Hepatocyte (in vitro differentiated cells): ENCODE measurements at regions not wholly inside any gene's neighbourhood (a gene's known extent, or its start where the extent isn't known, plus 50 kb on each side); places are given as distances from the start of the nearest gene placed in this dataset.

Experiments
- EZH2 ChIP-seq: fragments of 200-600 bp; sonication (generic); IDR thresholded peaks from 2 replicates; pipeline ENCODE4 v1.6.1; 2016; ENCODE audit warnings: antibody characterized with exemption, mild to moderate bottlenecking, borderline replicate concordance
- EZH2phosphoT487 ChIP-seq: fragments of 200-600 bp; sonication (generic); IDR thresholded peaks from one replicate; pipeline ENCODE4 v1.6.1; 2018; ENCODE audit warnings: antibody characterized with exemption, mild to moderate bottlenecking, low read depth, moderate library complexity; ENCODE audit not compliant: unreplicated experiment, severe bottlenecking
- TF ChIP-seq, protein P1 (sequence below): fragments of 200-600 bp; sonication (generic); IDR thresholded peaks from 2 replicates; pipeline ENCODE4 v1.5.1; 2016; ENCODE audit warnings: antibody characterized with exemption, mild to moderate bottlenecking; ENCODE audit not compliant: poor library complexity

DNA sequence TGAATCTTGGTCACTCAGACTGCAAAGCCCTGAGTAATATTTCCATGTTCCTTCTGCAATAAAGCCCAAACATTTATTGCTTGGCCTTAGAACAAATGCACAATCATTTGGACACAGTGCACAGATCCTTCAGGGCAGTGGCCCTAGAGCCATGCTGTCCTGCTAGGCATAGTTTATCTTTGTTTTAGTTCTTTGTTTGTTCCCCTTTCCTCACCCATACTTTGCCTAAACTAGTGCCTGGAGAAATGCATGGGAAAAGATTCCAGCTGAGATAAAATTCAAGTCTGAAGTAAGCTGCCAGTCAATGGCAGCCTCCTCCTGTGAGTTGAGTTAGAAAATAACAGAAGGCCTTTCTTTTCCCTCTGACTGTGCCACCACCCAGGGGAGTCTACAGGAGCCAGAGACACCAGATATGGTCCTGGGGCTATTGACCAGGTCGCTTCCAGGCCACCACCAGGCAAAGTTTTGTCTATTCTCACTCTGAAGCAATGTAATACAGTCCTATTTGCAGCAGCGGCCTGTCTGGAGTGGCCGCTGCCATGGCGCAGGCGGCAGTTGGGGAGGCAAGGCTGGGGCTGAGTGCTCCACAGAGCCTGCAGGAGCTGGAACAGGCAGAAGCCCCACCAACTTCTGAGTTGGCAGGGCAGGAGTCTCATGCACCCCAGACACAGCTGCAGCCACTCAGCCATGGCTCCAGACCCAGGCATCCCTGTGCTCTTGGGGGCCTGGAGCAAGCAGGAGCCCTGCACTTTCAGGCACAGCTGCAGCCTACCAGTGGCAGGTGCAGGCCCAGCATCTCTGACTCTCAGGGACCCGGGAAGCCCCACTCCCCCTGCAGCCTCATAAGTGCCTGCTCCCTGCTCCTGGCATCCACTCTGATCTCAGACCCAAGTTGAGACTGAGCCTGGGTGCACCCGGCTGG, 258.6 kb downstream of the GPATCH2 start:
- TF ChIP-seq, protein P1, sequence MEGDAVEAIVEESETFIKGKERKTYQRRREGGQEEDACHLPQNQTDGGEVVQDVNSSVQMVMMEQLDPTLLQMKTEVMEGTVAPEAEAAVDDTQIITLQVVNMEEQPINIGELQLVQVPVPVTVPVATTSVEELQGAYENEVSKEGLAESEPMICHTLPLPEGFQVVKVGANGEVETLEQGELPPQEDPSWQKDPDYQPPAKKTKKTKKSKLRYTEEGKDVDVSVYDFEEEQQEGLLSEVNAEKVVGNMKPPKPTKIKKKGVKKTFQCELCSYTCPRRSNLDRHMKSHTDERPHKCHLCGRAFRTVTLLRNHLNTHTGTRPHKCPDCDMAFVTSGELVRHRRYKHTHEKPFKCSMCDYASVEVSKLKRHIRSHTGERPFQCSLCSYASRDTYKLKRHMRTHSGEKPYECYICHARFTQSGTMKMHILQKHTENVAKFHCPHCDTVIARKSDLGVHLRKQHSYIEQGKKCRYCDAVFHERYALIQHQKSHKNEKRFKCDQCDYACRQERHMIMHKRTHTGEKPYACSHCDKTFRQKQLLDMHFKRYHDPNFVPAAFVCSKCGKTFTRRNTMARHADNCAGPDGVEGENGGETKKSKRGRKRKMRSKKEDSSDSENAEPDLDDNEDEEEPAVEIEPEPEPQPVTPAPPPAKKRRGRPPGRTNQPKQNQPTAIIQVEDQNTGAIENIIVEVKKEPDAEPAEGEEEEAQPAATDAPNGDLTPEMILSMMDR, result no peak
- TF ChIP-seq EZH2phosphoT487, result no peak
- TF ChIP-seq EZH2, result no peak
